IPS-18a (cell line): ENCODE measurements at regions not wholly inside any gene's neighbourhood (a gene's known extent, or its start where the extent isn't known, plus 50 kb on each side); places are given as distances from the start of the nearest gene placed in this dataset.
"Not testable (repeated sequence)": the region's sequence is repeated elsewhere in the genome, so short reads cannot be mapped to it uniquely, and the experiment has no call there.

Source experiments
- H3K27ac ChIP-seq: one replicate; pipeline ENCODE4 v1.5.1; 2013; ENCODE audit warnings: low read length
- H3K27me3 ChIP-seq: one replicate; pipeline ENCODE4 v1.6.1; 2013; ENCODE audit warnings: mild to moderate bottlenecking, low read length; ENCODE audit not compliant: control insufficient read depth, insufficient read depth
- H3K36me3 ChIP-seq: one replicate; pipeline ENCODE4 v1.6.1; 2013; ENCODE audit warnings: low read depth, low read length; ENCODE audit not compliant: control insufficient read depth
- H3K4me1 ChIP-seq: one replicate; pipeline ENCODE4 v1.6.1; 2013; ENCODE audit warnings: low read depth, low read length; ENCODE audit not compliant: control insufficient read depth
- H3K4me3 ChIP-seq: one replicate; pipeline ENCODE4 v1.5.1; 2013; ENCODE audit warnings: low read length
- H3K9ac ChIP-seq: one replicate; pipeline ENCODE4 v1.6.1; 2013; ENCODE audit warnings: mild to moderate bottlenecking, low read length, moderate library complexity
- H3K9me3 ChIP-seq: one replicate; pipeline ENCODE4 v1.6.1; 2013; ENCODE audit warnings: low read depth, low read length; ENCODE audit not compliant: control insufficient read depth

DNA sequence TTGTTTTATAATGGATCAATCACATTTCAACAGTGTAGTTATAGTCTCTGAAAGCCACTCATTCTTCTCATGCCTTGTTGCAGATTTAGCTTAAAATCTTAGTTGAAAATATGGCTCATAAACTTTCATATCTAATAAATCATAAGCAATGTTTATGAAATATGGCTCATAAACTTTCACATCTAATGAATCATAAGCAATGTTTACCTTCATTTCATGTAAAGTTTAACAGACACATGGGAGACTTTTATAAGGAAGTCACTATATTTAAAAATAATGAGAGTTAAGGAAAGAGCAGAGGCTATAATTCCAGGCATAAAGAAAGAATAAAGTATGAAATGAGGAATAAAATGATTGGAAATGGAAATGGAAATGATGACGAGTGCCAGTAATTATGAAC, 1042.1 kb downstream of the FSCB start:
- Histone ChIP-seq H3K36me3 (no peaks in the 10 kb centered on the region), H3K9me3 (no peaks in the 10 kb centered on the region), H3K27me3 (no peaks in the 10 kb centered on the region), H3K4me1 (no peaks in the 10 kb centered on the region), H3K4me3 (no peak overlapping the region), H3K27ac (no peak overlapping the region), H3K9ac (no peak overlapping the region)

GRCh38 chr14:43449291-43449690, 1057.8 kb downstream of the FSCB start:
- Histone ChIP-seq H3K27me3 (no peaks in the 10 kb centered on the region), H3K4me1 (no peaks in the 10 kb centered on the region)

DNA sequence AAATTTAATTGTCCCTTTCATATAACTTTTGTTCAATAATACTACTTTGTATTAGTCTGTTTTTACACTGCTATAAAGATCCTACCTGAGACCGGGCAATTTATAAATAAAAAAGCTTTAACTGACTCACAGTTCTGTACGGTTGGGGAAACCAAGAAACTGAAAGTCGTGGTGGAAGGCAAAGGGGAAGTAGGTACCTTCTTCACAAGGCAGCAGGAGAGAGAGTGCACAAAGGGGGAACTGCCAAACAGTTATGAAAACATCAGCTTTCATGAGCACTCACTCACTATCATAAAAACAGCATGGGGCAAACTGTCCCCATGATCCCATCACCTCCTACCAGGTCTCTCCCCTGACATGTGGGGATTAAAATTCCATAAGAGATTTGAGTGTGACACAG, 1069.0 kb downstream of the FSCB start:
- no peaks in the 10 kb centered on the region for H3K4me1 ChIP-seq
- no peak overlapping the region for H3K4me3 ChIP-seq
- no peak overlapping the region for H3K27ac ChIP-seq
- H3K9me3 ChIP-seq = no peaks in the 10 kb centered on the region
- no peaks in the 10 kb centered on the region for H3K27me3 ChIP-seq
- no peak overlapping the region for H3K9ac ChIP-seq
- H3K36me3 ChIP-seq = no peaks in the 10 kb centered on the region

More at GRCh38 chr14:43449291-43449690, 1057.8 kb downstream of the FSCB start:
- Histone ChIP-seq H3K9me3 (no peaks in the 10 kb centered on the region), H3K9ac (no peak overlapping the region), H3K36me3 (no peaks in the 10 kb centered on the region), H3K4me3 (no peak overlapping the region), H3K27ac (no peak overlapping the region)

GRCh38 chr14:43418324-43418723, 1088.8 kb downstream of the FSCB start:
- Histone ChIP-seq H3K27me3 (no peaks in the 10 kb centered on the region), H3K9ac (no peak overlapping the region), H3K4me3 (no peak overlapping the region), H3K36me3 (no peaks in the 10 kb centered on the region), H3K9me3 (no peaks in the 10 kb centered on the region), H3K27ac (no peak overlapping the region), H3K4me1 (no peaks in the 10 kb centered on the region)

DNA sequence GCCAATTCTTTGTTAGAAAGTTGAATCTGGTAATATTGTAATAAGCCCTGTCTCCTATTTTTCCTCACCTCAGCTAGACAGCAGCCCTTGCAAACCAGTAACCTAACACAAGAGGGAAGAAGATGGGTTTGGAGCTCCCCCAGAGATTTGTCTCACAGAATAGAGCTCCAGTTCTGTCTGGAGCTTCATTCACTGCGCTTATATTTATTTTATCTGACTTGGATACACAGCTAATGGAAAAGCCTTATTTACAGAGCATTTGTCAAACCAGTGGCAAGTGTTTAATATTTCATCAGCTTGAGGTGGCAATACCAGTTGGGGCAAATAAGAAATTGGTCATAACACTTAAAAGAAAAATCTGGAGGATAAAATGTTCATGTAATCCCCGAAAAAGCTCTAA, 1094.0 kb downstream of the FSCB start:
- no peak overlapping the region for H3K4me3 ChIP-seq
- no peaks in the 10 kb centered on the region for H3K9me3 ChIP-seq
- no peaks in the 10 kb centered on the region for H3K27me3 ChIP-seq
- H3K4me1 ChIP-seq = no peaks in the 10 kb centered on the region
- H3K27ac ChIP-seq = no peak overlapping the region
- no peaks in the 10 kb centered on the region for H3K36me3 ChIP-seq
- no peak overlapping the region for H3K9ac ChIP-seq

DNA sequence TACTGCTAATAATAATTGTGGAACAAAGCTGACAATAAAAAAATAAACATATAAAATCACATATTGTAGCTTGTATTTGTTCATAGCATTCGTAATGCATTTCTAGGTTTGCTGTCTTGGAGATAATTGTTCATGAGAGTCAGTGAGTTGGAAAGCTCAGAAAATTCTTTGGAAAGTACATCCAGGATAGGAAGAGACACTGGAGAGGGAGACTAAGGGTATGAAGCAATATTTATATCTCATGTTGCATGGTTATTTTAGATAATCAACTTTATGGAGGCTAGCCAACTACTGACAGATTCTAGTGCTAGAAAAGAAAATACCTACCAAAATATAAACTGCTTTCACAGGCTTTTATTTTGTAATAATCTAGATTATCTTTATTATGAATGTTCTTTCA, 1095.2 kb downstream of the FSCB start:
- H3K27ac ChIP-seq = no peak overlapping the region
- no peaks in the 10 kb centered on the region for H3K27me3 ChIP-seq
- no peaks in the 10 kb centered on the region for H3K36me3 ChIP-seq
- no peak overlapping the region for H3K9ac ChIP-seq
- H3K9me3 ChIP-seq = no peaks in the 10 kb centered on the region
- no peak overlapping the region for H3K4me3 ChIP-seq
- H3K4me1 ChIP-seq = no peaks in the 10 kb centered on the region

DNA sequence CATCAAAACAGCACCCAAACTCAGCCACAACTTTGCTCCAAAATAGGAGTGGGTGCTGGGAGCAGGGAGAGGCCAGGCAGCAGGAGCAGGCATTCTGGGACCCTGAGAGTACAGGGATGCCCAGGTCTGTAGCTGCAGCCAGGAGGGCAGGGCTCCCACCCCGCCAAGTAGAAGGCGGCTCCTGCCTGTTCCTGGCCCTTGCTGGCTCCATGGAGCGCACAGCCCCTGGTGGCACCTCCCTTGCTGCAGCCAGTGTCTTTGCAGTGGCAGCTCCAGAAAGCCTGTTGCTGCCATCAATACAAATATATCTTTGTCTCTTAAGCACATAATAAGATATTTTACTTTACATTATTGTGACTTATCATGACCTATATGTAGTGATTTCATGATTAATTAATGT, 1096.5 kb downstream of the FSCB start:
- H3K36me3 ChIP-seq = no peaks in the 10 kb centered on the region
- no peak overlapping the region for H3K27ac ChIP-seq
- no peaks in the 10 kb centered on the region for H3K4me1 ChIP-seq
- H3K27me3 ChIP-seq = no peaks in the 10 kb centered on the region
- H3K9me3 ChIP-seq = no peaks in the 10 kb centered on the region
- H3K4me3 ChIP-seq = no peak overlapping the region
- no peak overlapping the region for H3K9ac ChIP-seq

GRCh38 chr14:43408472-43408871, 1098.6 kb downstream of the FSCB start:
- H3K27ac ChIP-seq = no peak overlapping the region
- H3K9me3 ChIP-seq = peaks cover 5% of the 10 kb centered on the region
- no peak overlapping the region for H3K4me3 ChIP-seq

DNA sequence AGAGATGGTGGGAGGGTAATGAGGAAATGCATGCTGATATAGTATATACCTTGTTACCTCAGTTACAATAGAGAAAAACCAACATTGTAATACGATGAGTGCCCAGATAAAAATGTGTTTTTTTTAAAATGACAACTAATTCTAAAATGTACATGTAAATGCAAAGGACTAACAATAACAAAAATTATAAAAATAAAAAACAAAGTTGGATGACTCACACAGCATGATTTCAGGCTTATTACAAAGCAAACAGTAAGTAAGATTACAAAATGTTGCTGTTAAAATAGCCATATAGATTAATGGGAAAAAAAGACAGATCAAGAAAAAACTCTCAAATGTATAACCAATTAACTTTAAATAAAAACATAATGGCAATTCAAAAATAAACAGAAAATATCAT, 1099.4 kb downstream of the FSCB start:
- peaks cover 5% of the 10 kb centered on the region for H3K9me3 ChIP-seq
- H3K4me1 ChIP-seq = no peaks in the 10 kb centered on the region
- H3K36me3 ChIP-seq = no peaks in the 10 kb centered on the region
- no peak overlapping the region for H3K27ac ChIP-seq
- no peak overlapping the region for H3K4me3 ChIP-seq
- H3K27me3 ChIP-seq = no peaks in the 10 kb centered on the region
- no peak overlapping the region for H3K9ac ChIP-seq

More at GRCh38 chr14:43408472-43408871, 1098.6 kb downstream of the FSCB start:
- H3K4me1 ChIP-seq = no peaks in the 10 kb centered on the region
- no peaks in the 10 kb centered on the region for H3K27me3 ChIP-seq
- H3K9ac ChIP-seq = no peak overlapping the region
- H3K36me3 ChIP-seq = no peaks in the 10 kb centered on the region

DNA sequence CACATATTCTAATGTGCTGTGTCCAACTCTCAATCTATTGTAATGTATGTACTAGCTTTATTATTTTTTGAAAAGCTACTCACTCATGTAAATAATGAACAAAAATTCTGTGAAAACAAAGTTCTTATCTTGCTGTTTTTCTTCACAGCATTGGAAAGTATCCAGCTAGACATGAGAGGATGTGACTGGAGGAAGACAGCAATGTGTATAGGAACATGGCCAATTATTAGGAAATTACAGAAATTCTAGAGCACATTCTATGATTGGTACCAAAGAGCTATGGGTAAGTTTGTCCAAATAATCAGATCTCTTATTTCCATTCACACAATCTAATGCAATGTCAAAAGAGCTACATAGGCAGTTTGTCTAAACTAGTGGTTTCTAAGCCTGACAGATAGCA, 1100.2 kb downstream of the FSCB start:
- H3K27me3 ChIP-seq = no peaks in the 10 kb centered on the region
- no peak overlapping the region for H3K27ac ChIP-seq
- H3K4me3 ChIP-seq = no peak overlapping the region
- no peak overlapping the region for H3K9ac ChIP-seq
- H3K4me1 ChIP-seq = no peaks in the 10 kb centered on the region
- H3K36me3 ChIP-seq = no peaks in the 10 kb centered on the region
- peaks cover 5% of the 10 kb centered on the region for H3K9me3 ChIP-seq

GRCh38 chr14:43399289-43399688, 1107.8 kb downstream of the FSCB start:
- Histone ChIP-seq H3K9ac (no peak overlapping the region), H3K9me3 (no peaks in the 10 kb centered on the region), H3K27ac (no peak overlapping the region), H3K4me1 (no peaks in the 10 kb centered on the region), H3K4me3 (no peak overlapping the region), H3K36me3 (no peaks in the 10 kb centered on the region), H3K27me3 (no peaks in the 10 kb centered on the region)

DNA sequence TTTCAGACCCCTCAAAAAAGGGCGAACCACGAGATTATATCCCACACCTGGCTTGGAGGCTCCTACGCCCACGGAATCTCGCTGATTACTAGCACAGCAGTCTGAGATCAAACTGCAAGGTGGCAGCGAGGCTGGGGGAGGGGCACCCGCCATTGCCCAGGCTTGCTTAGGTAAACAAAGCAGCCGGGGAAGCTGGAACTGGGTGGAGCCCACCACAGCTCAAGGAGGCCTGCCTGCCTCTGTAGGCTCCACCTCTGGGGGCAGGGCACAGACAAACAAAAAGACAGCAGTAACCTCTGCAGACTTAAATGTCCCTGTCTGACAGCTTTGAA, 1136.6 kb downstream of the FSCB start:
- not testable (repeated sequence) for H3K27ac ChIP-seq, H3K9ac ChIP-seq, H3K4me1 ChIP-seq, H3K9me3 ChIP-seq, H3K36me3 ChIP-seq, H3K27me3 ChIP-seq, H3K4me3 ChIP-seq
